Tibial nerve (tissue), 3 donors: ENCODE measurements at regions not wholly inside any gene's neighbourhood (a gene's known extent, or its start where the extent isn't known, plus 50 kb on each side); places are given as distances from the start of the nearest gene placed in this dataset.

ENCODE experiments used
- POLR2A ChIP-seq, 2 donors: fragments of 450-650 bp; IDR thresholded peaks; one replicate each; pipeline ENCODE4 v1.6.1; 2017; ENCODE audit warnings: antibody characterized with exemption in 2 of 2, mild to moderate bottlenecking in 2 of 2, moderate library complexity in 2 of 2
- TF ChIP-seq, protein P1 (sequence below), 5 experiments: fragments of 200-600 bp in 3 of 5; fragments of 450-650 bp in 2 of 5; sonication (generic) in 3 of 5; IDR thresholded peaks; one replicate each; pipeline ENCODE4 v1.5.1; 2016 to 2019; ENCODE audit warnings: antibody characterized with exemption in 5 of 5, mild to moderate bottlenecking in 3 of 5, moderate library complexity in 2 of 5

DNA sequence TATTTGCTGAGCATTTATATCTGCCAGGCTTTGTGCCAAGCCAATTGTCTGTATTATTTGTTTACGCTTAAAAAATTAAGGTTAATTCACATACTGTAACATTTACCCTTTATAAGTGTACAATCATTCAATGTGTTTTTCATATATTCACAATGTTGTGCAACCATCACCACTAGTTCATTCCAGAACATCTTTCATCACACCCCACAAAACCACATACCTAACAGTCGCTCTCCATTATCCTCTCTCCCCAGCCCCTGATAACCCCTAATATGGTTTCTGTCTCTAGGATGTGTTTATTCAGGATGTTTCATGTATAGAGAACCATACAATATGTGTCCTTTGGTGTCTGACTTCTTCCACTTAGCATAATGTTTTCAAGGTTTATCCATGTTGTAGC, 234.1 kb downstream of the INSIG2 start:
- TF ChIP-seq POLR2A (IDR thresholded peaks at IDR 0.05) = no peak
- TF ChIP-seq, protein P1, sequence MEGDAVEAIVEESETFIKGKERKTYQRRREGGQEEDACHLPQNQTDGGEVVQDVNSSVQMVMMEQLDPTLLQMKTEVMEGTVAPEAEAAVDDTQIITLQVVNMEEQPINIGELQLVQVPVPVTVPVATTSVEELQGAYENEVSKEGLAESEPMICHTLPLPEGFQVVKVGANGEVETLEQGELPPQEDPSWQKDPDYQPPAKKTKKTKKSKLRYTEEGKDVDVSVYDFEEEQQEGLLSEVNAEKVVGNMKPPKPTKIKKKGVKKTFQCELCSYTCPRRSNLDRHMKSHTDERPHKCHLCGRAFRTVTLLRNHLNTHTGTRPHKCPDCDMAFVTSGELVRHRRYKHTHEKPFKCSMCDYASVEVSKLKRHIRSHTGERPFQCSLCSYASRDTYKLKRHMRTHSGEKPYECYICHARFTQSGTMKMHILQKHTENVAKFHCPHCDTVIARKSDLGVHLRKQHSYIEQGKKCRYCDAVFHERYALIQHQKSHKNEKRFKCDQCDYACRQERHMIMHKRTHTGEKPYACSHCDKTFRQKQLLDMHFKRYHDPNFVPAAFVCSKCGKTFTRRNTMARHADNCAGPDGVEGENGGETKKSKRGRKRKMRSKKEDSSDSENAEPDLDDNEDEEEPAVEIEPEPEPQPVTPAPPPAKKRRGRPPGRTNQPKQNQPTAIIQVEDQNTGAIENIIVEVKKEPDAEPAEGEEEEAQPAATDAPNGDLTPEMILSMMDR (IDR thresholded peaks at IDR 0.05) = no peak
